A673 (cell line): ENCODE measurements at regions not wholly inside any gene's neighbourhood (a gene's known extent, or its start where the extent isn't known, plus 50 kb on each side); places are given as distances from the start of the nearest gene placed in this dataset.

Source experiments
- CTCF ChIP-seq: fragments of 300-800, 200-600 bp; sonication (generic); conservative IDR thresholded peaks from 2 replicates; pipeline ENCODE4 v1.5.1; 2017; ENCODE audit warnings: low read depth, mild to moderate bottlenecking, antibody characterized with exemption, low read length, moderate library complexity, mixed read lengths
- EZH2 ChIP-seq: fragments of 200-600 bp; sonication (generic); IDR thresholded peaks from 2 replicates; pipeline ENCODE4 v1.6.1; 2017; ENCODE audit warnings: borderline replicate concordance, low read depth, mild to moderate bottlenecking, mixed read lengths, antibody characterized with exemption, low read length; ENCODE audit not compliant: poor library complexity, severe bottlenecking

- TF ChIP-seq CTCF, result no peak
- no peak for TF ChIP-seq EZH2
Measured at GRCh38 chr4:115294717-115295116, 181.3 kb upstream of the NDST4 start.
